Loucy (cell line): ENCODE measurements at regions not wholly inside any gene's neighbourhood (a gene's known extent, or its start where the extent isn't known, plus 50 kb on each side); places are given as distances from the start of the nearest gene placed in this dataset.

ENCODE experiments used
- H2AFZ ChIP-seq: fragments of 200-600 bp; sonication (generic); 2 replicates; pipeline ENCODE4 v1.6.0; 2016; ENCODE audit warnings: antibody characterized with exemption, mild to moderate bottlenecking, low read length, moderate library complexity
- H3F3A ChIP-seq: fragments of 200-600 bp; 2 replicates; pipeline ENCODE4 v1.6.0; 2016; ENCODE audit warnings: antibody characterized with exemption, low read depth, mild to moderate bottlenecking
- H3K27me3 ChIP-seq: fragments of 200-600 bp; sonication (generic); 2 replicates; pipeline ENCODE4 v1.6.1; 2014; ENCODE audit warnings: low read length, mild to moderate bottlenecking; ENCODE audit not compliant: insufficient read depth, poor library complexity, severe bottlenecking
- H3K36me3 ChIP-seq: fragments of 200-600 bp; sonication (generic); 2 replicates; pipeline ENCODE4 v1.6.1; 2016; ENCODE audit warnings: low read length; ENCODE audit not compliant: insufficient read depth
- H3K4me1 ChIP-seq: fragments of 200-600 bp; sonication (generic); 2 replicates; pipeline ENCODE4 v1.5.1; 2014; ENCODE audit warnings: low read length, mild to moderate bottlenecking; ENCODE audit not compliant: insufficient read depth, poor library complexity, severe bottlenecking
- H3K4me2 ChIP-seq: fragments of 200-600 bp; sonication (generic); 2 replicates; pipeline ENCODE4 v1.6.0; 2014; ENCODE audit warnings: antibody characterized with exemption, low read length, low read depth, mild to moderate bottlenecking; ENCODE audit not compliant: poor library complexity, severe bottlenecking
- H3K4me3 ChIP-seq: fragments of 200-600 bp; sonication (generic); 2 replicates; pipeline ENCODE4 v1.5.1; 2014; ENCODE audit warnings: low read length, mild to moderate bottlenecking, mixed read lengths; ENCODE audit not compliant: poor library complexity, severe bottlenecking
- H3K79me2 ChIP-seq: fragments of 200-600 bp; sonication (generic); 2 replicates; pipeline ENCODE4 v1.6.1; 2014; ENCODE audit warnings: low read length; ENCODE audit not compliant: insufficient read depth
- H3K9ac ChIP-seq: fragments of 200-600 bp; sonication (generic); 2 replicates; pipeline ENCODE4 v1.6.0; 2014; ENCODE audit warnings: mild to moderate bottlenecking, low read depth, low read length, moderate library complexity; ENCODE audit not compliant: poor library complexity, severe bottlenecking
- H3K9me2 ChIP-seq: fragments of 200-600 bp; sonication (generic); replicated peaks from 2 replicates; pipeline ENCODE4 v1.6.1; 2016; ENCODE audit warnings: low read depth, low read length, mixed read lengths
- H3K9me3 ChIP-seq: fragments of 200-600 bp; sonication (generic); 2 replicates; pipeline ENCODE4 v1.6.1; 2014; ENCODE audit warnings: mild to moderate bottlenecking, antibody characterized with exemption, low read length, low read depth; ENCODE audit not compliant: insufficient read depth
- H4K20me1 ChIP-seq: fragments of 200-600 bp; sonication (generic); 2 replicates; pipeline ENCODE4 v1.6.0; 2014; ENCODE audit warnings: antibody characterized with exemption, low read length, mild to moderate bottlenecking; ENCODE audit not compliant: insufficient read depth, poor library complexity, severe bottlenecking
- CTCF ChIP-seq: fragments of 200-600 bp; sonication (generic); conservative IDR thresholded peaks from 2 replicates; pipeline ENCODE4 v1.5.1; 2014; ENCODE audit warnings: mild to moderate bottlenecking, antibody characterized with exemption, low read length
- EZH2phosphoT487 ChIP-seq: fragments of 200-600 bp; IDR thresholded peaks from 2 replicates; pipeline ENCODE4 v1.6.1; 2018; ENCODE audit warnings: antibody characterized with exemption, mild to moderate bottlenecking, moderate library complexity, borderline replicate concordance

DNA sequence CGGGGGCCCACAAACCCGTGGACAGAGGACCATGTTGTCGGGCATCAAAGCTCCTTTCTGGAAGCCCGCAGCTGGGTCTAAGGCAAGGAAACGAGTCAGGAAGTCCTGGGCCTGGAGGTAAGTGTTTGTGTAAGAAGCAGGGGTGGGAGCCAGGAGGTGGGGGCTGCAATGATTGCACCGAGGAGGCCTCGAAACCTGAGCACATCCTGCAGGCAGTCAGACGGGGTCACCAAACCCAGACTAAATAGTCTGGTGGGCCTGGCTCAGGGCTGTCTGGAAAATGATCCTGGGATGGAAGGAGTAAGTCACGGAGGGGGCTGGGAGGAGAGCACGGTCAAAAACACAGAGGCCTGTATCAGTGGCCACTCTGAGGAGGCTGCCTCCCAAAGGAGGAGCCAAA is 539.2 kb downstream of the MN1 start:
- no peaks in the 10 kb centered on the region for H3F3A ChIP-seq
- no peaks in the 10 kb centered on the region for H4K20me1 ChIP-seq
- no peaks in the 10 kb centered on the region for H3K27me3 ChIP-seq
- H3K79me2 ChIP-seq: no peaks in the 10 kb centered on the region
- H3K9ac ChIP-seq: no peak overlapping the region
- no peaks in the 10 kb centered on the region for H3K9me2 ChIP-seq
- no peaks in the 10 kb centered on the region for H3K9me3 ChIP-seq
- TF ChIP-seq CTCF: no peak
- H3K36me3 ChIP-seq: no peaks in the 10 kb centered on the region
- no peak overlapping the region for H2AFZ ChIP-seq
- no peak overlapping the region for H3K4me3 ChIP-seq
- H3K4me2 ChIP-seq: no peak overlapping the region
- no peaks in the 10 kb centered on the region for H3K4me1 ChIP-seq

- H3K27me3 ChIP-seq: no peaks in the 10 kb centered on the region
- H2AFZ ChIP-seq: no peak overlapping the region
- H3K9ac ChIP-seq: no peak overlapping the region
- no peaks in the 10 kb centered on the region for H3K79me2 ChIP-seq
- H3K4me2 ChIP-seq: no peak overlapping the region
- TF ChIP-seq CTCF (no peak), EZH2phosphoT487 (no peak)
- H3K4me1 ChIP-seq: no peaks in the 10 kb centered on the region
- H3K36me3 ChIP-seq: no peaks in the 10 kb centered on the region
- H4K20me1 ChIP-seq: no peaks in the 10 kb centered on the region
- H3K4me3 ChIP-seq: no peak overlapping the region
- H3F3A ChIP-seq: no peaks in the 10 kb centered on the region
- H3K9me2 ChIP-seq: no peaks in the 10 kb centered on the region
- no peaks in the 10 kb centered on the region for H3K9me3 ChIP-seq
Measured at GRCh38 chr22:27264184-27264583, 537.4 kb downstream of the MN1 start.

- TF ChIP-seq CTCF (no peak), EZH2phosphoT487 (no peak)
- no peak overlapping the region for H3K4me2 ChIP-seq
- H3K9me3 ChIP-seq: no peaks in the 10 kb centered on the region
- H3K4me3 ChIP-seq: no peak overlapping the region
- H3K4me1 ChIP-seq: no peaks in the 10 kb centered on the region
- H4K20me1 ChIP-seq: no peaks in the 10 kb centered on the region
- H3K36me3 ChIP-seq: no peaks in the 10 kb centered on the region
- H2AFZ ChIP-seq: no peak overlapping the region
- no peaks in the 10 kb centered on the region for H3K9me2 ChIP-seq
- no peaks in the 10 kb centered on the region for H3K79me2 ChIP-seq
- no peaks in the 10 kb centered on the region for H3F3A ChIP-seq
- no peak overlapping the region for H3K9ac ChIP-seq
- H3K27me3 ChIP-seq: no peaks in the 10 kb centered on the region
Measured at GRCh38 chr22:27267145-27267544, 534.4 kb downstream of the MN1 start.
